NCI-H2029 treated with DMSO at 0.1 percent for 48 hours (cell line): ENCODE measurements at regions not wholly inside any gene's neighbourhood (a gene's known extent, or its start where the extent isn't known, plus 50 kb on each side); places are given as distances from the start of the nearest gene placed in this dataset.

ENCODE experiments used
- DNase-seq: peaks from one replicate; lab custom pipeline; 2025; lab: John Stamatoyannopoulos, UW

GRCh38 chr10:34866848-34867247 lies 51.8 kb upstream of the PARD3 start:
- no peak for DNase-seq
